WTC11 (cell line): ENCODE measurements at regions not wholly inside any gene's neighbourhood (a gene's known extent, or its start where the extent isn't known, plus 50 kb on each side); places are given as distances from the start of the nearest gene placed in this dataset.

Experiments
- ATAC-seq: fragments of 200-7000 bp; cut with Tn5 transposase; 2 replicates; pipeline ENCODE4 v1.10.0; 2021; ENCODE audit warnings: mild to moderate bottlenecking, moderate library complexity
- CTCF ChIA-PET: fragments of 300-600 bp; sonication (Branson Sonifier 250); formaldehyde crosslinking; loops from one replicate; lab custom pipeline; 2021; ENCODE audit warnings: antibody characterized with exemption; lab: Charles Lee
- POLR2A ChIA-PET: fragments of 350-600 bp; sonication (Branson Sonifier 250); formaldehyde crosslinking; loops from one replicate; lab custom pipeline; 2021; ENCODE audit warnings: antibody characterized with exemption; lab: Charles Lee
- DNase-seq: peaks from one replicate; pipeline ENCODE4 v3.0.0; 2021; ENCODE audit warnings: low spot score
- H3K27ac Mint-ChIP-seq: 2 replicates; pipeline ENCODE4 v1.8.0; 2021; ENCODE audit warnings: mixed read lengths
- H3K27me3 Mint-ChIP-seq: 2 replicates; pipeline ENCODE4 v1.8.0; 2021; ENCODE audit warnings: low read depth, mild to moderate bottlenecking, moderate library complexity, mixed read lengths
- H3K36me3 Mint-ChIP-seq: 2 replicates; pipeline ENCODE4 v1.8.0; 2021; ENCODE audit warnings: mixed read lengths
- H3K4me1 Mint-ChIP-seq: 2 replicates; pipeline ENCODE4 v1.8.0; 2022; ENCODE audit warnings: mixed read lengths
- H3K4me3 Mint-ChIP-seq: 2 replicates; pipeline ENCODE4 v1.8.0; 2021; ENCODE audit warnings: mild to moderate bottlenecking, moderate library complexity, mixed read lengths
- H3K9me3 Mint-ChIP-seq: 2 replicates; pipeline ENCODE4 v1.8.0; 2021; ENCODE audit warnings: mixed read lengths
- AR ChIP-seq: fragments of 250-450 bp; sonication (Bioruptor Pico); IDR thresholded peaks from 2 replicates; pipeline ENCODE4 v1.9.0; 2021; ENCODE audit warnings: mild to moderate bottlenecking
- ETV6 ChIP-seq: sonication (generic); formaldehyde crosslinking; IDR thresholded peaks from 2 replicates; pipeline ENCODE4 v1.8.1; 2022; ENCODE audit warnings: mild to moderate bottlenecking, missing genetic modification reagents
- FOXP4 ChIP-seq: sonication (generic); formaldehyde crosslinking; IDR thresholded peaks from 2 replicates; pipeline ENCODE4 v1.8.0; 2022; ENCODE audit warnings: mild to moderate bottlenecking, missing genetic modification reagents
- GABPB1 ChIP-seq: sonication (generic); formaldehyde crosslinking; IDR thresholded peaks from 2 replicates; pipeline ENCODE4 v1.8.1; 2023; ENCODE audit warnings: mild to moderate bottlenecking, missing genetic modification reagents
- NR1H2 ChIP-seq: sonication (generic); formaldehyde crosslinking; IDR thresholded peaks from 2 replicates; pipeline ENCODE4 v1.9.0; 2021; ENCODE audit warnings: mild to moderate bottlenecking, moderate library complexity, missing genetic modification reagents
- RORB ChIP-seq: fragments of 250-450 bp; sonication (Bioruptor Pico); IDR thresholded peaks from 2 replicates; pipeline ENCODE4 v1.9.0; 2021; ENCODE audit warnings: mild to moderate bottlenecking
- SMAD4 ChIP-seq: sonication (generic); formaldehyde crosslinking; IDR thresholded peaks from 2 replicates; pipeline ENCODE4 v1.8.0; 2022; ENCODE audit warnings: mild to moderate bottlenecking, missing genetic modification reagents
- USF1 ChIP-seq: sonication (generic); formaldehyde crosslinking; IDR thresholded peaks from 2 replicates; pipeline ENCODE4 v1.8.0; 2022; ENCODE audit warnings: mild to moderate bottlenecking, missing genetic modification reagents
- ZNF121 ChIP-seq: sonication (generic); formaldehyde crosslinking; IDR thresholded peaks from 2 replicates; pipeline ENCODE4 v1.8.0; 2023; ENCODE audit warnings: missing genetic modification reagents
- ZNF138 ChIP-seq: sonication (generic); formaldehyde crosslinking; conservative IDR thresholded peaks from 2 replicates; pipeline ENCODE4 v1.8.1; 2022; ENCODE audit warnings: mild to moderate bottlenecking, moderate library complexity, missing genetic modification reagents
- TF ChIP-seq, protein P1 (sequence below): sonication (generic); formaldehyde crosslinking; IDR thresholded peaks from 2 replicates; pipeline ENCODE4 v1.8.1; 2023; ENCODE audit warnings: mild to moderate bottlenecking, missing genetic modification reagents, moderate library complexity
- TF ChIP-seq, protein P2 (sequence below): sonication (generic); formaldehyde crosslinking; IDR thresholded peaks from 2 replicates; pipeline ENCODE4 v1.8.0; 2022; ENCODE audit warnings: mild to moderate bottlenecking, missing genetic modification reagents
- TF ChIP-seq, protein P3 (sequence below): sonication (generic); formaldehyde crosslinking; IDR thresholded peaks from 2 replicates; pipeline ENCODE4 v1.8.0; 2022; ENCODE audit warnings: mild to moderate bottlenecking, missing genetic modification reagents
- TF ChIP-seq, protein P4 (sequence below): fragments of 250-450 bp; sonication (Bioruptor Pico); conservative IDR thresholded peaks from 2 replicates; pipeline ENCODE4 v1.9.0; 2021; ENCODE audit warnings: mild to moderate bottlenecking
- TF ChIP-seq, protein P5 (sequence below): sonication (generic); formaldehyde crosslinking; IDR thresholded peaks from 2 replicates; pipeline ENCODE4 v1.8.0; 2022; ENCODE audit warnings: missing genetic modification reagents

DNA sequence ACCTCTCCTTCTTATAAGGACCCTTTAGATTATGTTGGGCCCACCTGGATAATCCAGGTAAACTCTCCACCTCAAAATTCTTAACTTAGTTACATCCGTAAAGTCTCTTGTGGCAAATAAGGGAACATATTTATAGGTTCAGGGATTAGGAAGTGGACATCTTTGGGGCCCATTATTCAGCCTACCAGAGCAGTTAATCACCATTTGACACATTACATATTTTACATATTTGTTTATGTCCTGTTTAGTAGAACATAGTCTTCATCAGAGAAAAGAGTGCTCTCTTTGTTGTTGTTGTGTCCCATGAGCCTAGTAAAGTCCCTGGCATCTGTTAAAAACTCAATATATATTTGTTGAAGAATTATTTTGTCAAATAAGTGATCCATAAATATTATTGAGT is 134.0 kb upstream of the SPATS2L start (continued):
- TF ChIP-seq, protein P1, sequence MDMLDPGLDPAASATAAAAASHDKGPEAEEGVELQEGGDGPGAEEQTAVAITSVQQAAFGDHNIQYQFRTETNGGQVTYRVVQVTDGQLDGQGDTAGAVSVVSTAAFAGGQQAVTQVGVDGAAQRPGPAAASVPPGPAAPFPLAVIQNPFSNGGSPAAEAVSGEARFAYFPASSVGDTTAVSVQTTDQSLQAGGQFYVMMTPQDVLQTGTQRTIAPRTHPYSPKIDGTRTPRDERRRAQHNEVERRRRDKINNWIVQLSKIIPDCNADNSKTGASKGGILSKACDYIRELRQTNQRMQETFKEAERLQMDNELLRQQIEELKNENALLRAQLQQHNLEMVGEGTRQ (CRISPR knock-in tag), result no peak
- TF ChIP-seq FOXP4 (CRISPR knock-in tag) (no peak), AR (no peak), RORB (CRISPR knock-in tag) (no peak), ZNF138 (CRISPR knock-in tag) (no peak), USF1 (CRISPR knock-in tag) (no peak), ZNF121 (CRISPR knock-in tag) (no peak)
- TF ChIP-seq, protein P2, sequence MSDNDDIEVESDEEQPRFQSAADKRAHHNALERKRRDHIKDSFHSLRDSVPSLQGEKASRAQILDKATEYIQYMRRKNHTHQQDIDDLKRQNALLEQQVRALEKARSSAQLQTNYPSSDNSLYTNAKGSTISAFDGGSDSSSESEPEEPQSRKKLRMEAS (CRISPR knock-in tag), result no peak
- TF ChIP-seq, protein P3, sequence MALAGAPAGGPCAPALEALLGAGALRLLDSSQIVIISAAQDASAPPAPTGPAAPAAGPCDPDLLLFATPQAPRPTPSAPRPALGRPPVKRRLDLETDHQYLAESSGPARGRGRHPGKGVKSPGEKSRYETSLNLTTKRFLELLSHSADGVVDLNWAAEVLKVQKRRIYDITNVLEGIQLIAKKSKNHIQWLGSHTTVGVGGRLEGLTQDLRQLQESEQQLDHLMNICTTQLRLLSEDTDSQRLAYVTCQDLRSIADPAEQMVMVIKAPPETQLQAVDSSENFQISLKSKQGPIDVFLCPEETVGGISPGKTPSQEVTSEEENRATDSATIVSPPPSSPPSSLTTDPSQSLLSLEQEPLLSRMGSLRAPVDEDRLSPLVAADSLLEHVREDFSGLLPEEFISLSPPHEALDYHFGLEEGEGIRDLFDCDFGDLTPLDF, result no peak

- H3K9me3 Mint-ChIP-seq, result peaks cover 44% of the 10 kb centered on the region
- no peak overlapping the region for H3K4me3 Mint-ChIP-seq
- ATAC-seq (no peak), DNase-seq (no peak)
- H3K27ac Mint-ChIP-seq, result no peak overlapping the region
- H3K36me3 Mint-ChIP-seq, result peaks cover 19% of the 10 kb centered on the region
- H3K4me1 Mint-ChIP-seq, result peaks cover 30% of the 10 kb centered on the region
- ChIA-PET POLR2A (no interaction called here), CTCF (no interaction called here)
- no peaks in the 10 kb centered on the region for H3K27me3 Mint-ChIP-seq
- TF ChIP-seq NR1H2, result no peak
- no peak for TF ChIP-seq GABPB1 (CRISPR knock-in tag)
- no peak for TF ChIP-seq ZNF138 (CRISPR knock-in tag)
- TF ChIP-seq, protein P4, sequence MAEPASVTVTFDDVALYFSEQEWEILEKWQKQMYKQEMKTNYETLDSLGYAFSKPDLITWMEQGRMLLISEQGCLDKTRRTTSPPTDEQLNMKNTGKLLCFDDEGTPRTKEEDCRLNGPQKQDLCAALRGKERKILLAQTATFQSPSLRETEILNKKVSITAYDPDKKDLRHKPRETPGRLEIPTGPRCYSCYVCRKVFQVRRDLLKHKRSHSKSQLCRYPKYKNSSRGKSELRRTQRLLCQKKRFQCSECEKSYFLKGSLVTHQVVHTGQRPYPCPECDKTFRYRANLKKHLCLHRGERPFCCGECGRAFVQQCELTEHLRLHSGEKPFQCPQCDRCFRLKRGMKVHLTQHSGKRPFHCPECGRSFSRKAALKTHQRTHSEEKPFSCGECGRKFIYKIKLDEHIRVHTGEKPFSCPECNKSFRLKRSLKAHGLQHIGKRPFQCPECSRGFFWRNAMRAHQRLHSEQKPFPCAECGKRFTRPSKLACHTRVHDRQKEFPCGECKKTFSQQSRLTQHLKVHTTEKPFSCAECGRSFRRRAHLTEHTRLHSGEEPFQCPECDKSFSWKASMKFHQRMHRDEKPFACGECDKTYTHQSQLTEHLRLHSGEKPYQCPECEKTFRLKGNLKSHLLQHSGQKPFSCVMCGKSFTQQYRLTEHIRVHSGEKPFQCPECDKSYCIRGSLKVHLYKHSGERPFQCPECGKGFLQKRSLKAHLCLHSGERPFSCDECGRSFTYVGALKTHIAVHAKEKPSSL (CRISPR knock-in tag), result no peak
- TF ChIP-seq, protein P5, sequence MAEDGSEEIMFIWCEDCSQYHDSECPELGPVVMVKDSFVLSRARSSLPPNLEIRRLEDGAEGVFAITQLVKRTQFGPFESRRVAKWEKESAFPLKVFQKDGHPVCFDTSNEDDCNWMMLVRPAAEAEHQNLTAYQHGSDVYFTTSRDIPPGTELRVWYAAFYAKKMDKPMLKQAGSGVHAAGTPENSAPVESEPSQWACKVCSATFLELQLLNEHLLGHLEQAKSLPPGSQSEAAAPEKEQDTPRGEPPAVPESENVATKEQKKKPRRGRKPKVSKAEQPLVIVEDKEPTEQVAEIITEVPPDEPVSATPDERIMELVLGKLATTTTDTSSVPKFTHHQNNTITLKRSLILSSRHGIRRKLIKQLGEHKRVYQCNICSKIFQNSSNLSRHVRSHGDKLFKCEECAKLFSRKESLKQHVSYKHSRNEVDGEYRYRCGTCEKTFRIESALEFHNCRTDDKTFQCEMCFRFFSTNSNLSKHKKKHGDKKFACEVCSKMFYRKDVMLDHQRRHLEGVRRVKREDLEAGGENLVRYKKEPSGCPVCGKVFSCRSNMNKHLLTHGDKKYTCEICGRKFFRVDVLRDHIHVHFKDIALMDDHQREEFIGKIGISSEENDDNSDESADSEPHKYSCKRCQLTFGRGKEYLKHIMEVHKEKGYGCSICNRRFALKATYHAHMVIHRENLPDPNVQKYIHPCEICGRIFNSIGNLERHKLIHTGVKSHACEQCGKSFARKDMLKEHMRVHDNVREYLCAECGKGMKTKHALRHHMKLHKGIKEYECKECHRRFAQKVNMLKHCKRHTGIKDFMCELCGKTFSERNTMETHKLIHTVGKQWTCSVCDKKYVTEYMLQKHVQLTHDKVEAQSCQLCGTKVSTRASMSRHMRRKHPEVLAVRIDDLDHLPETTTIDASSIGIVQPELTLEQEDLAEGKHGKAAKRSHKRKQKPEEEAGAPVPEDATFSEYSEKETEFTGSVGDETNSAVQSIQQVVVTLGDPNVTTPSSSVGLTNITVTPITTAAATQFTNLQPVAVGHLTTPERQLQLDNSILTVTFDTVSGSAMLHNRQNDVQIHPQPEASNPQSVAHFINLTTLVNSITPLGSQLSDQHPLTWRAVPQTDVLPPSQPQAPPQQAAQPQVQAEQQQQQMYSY (CRISPR knock-in tag), result no peak
- no peak for TF ChIP-seq ETV6
- no peak for TF ChIP-seq USF1 (CRISPR knock-in tag)
- TF ChIP-seq SMAD4 (CRISPR knock-in tag), result no peak
- TF ChIP-seq AR, result no peak
These were observed 133.4 kb upstream of the SPATS2L start for GRCh38 chr2:200172944-200173581.
